ENCODE measurements at regions not wholly inside any gene's neighbourhood (a gene's known extent, or its start where the extent isn't known, plus 50 kb on each side); places are given as distances from the start of the nearest gene placed in this dataset.

GRCh38 chr10:36489611-36490228 lies 635.7 kb upstream of the ANKRD30A start:
- H3K27ac ChIP-seq, result no peak overlapping the region

DNA sequence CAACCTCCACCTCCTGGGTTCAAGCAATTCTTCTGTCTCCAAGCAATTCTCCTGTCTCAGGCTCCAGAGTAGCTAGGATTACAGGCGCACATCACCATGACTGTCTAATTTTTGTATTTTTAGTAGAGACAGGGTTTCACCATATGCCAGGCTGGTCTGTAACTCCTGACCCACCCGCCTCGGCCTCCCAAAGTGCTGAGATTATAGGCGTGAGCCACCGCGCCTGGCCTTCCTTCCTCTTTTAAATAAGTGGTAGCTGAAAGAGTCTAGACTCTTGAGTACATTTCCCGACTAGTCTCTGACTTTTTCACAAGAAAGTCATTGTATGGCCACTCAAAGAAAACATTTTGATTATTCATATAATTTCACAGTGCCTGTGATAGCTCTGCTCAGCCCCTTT lies 636.2 kb upstream of the ANKRD30A start:
- Histone ChIP-seq H3K27ac (no peak overlapping the region), H3K4me1 (peaks cover 0 to 7% (median 0%) of the 10 kb centered on the region in 4 donors), H3K36me3 (no peaks in the 10 kb centered on the region), H3K4me3 (no peak overlapping the region), H3K27me3 (no peaks in the 10 kb centered on the region), H3K9me3 (no peaks in the 10 kb centered on the region)
- no peak for ATAC-seq (ENCODE audit: low FRiP score in 2 of 2)
- DNase-seq, result no peak
- 81 to 85% methylated on average over 7 of the region's 7 CpGs for WGBS, 2 donors
- TF ChIP-seq EP300 (IDR thresholded peaks at IDR 0.05), result no peak
- TF ChIP-seq POLR2A (IDR thresholded peaks at IDR 0.05), result no peak
- TF ChIP-seq CTCF (IDR thresholded peaks at IDR 0.05), result no peak
- TF ChIP-seq POLR2AphosphoS5 (IDR thresholded peaks at IDR 0.05), result no peak

More at GRCh38 chr10:36489611-36490228, 635.7 kb upstream of the ANKRD30A start:
- Histone ChIP-seq H3K36me3 (no peaks in the 10 kb centered on the region), H3K4me1 (peaks cover 0 to 7% (median 0%) of the 10 kb centered on the region in 4 donors), H3K9me3 (no peaks in the 10 kb centered on the region), H3K4me3 (no peak overlapping the region), H3K27me3 (no peaks in the 10 kb centered on the region)
- DNase-seq (no peak), ATAC-seq (ENCODE audit: low FRiP score in 2 of 2) (peak in 1 of 2 donors; percentile 59)
- 69 to 72% methylated on average over 5 of the region's 5 CpGs for WGBS, 2 donors
- no peak for TF ChIP-seq POLR2AphosphoS5 (IDR thresholded peaks at IDR 0.05)
- no peak for TF ChIP-seq CTCF (IDR thresholded peaks at IDR 0.05)
- no peak for TF ChIP-seq EP300 (IDR thresholded peaks at IDR 0.05)
- no peak for TF ChIP-seq POLR2A (IDR thresholded peaks at IDR 0.05)

DNA sequence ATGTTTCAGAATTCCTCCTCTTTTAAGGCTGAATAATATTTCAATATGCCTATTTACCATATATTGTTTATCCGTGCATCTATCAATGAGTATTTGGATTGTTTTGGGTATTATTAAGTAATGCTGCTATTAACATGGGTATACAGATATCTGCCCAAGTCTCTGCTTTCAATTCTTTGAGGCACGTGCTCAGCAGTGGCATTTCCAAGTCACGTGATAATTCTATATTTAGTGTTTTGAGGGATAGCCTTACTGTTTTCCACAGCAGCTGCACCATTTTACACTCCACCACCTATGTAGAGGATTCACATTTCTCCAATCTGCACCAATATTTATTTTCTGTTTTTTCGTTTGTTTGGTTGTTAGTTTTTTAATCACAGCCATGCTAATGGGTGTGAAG lies 636.8 kb upstream of the ANKRD30A start:
- Histone ChIP-seq H3K27me3 (no peaks in the 10 kb centered on the region), H3K4me1 (peaks cover 0 to 7% (median 0%) of the 10 kb centered on the region in 4 donors), H3K27ac (no peak overlapping the region), H3K36me3 (no peaks in the 10 kb centered on the region), H3K4me3 (no peak overlapping the region), H3K9me3 (no peaks in the 10 kb centered on the region)
- WGBS, 2 donors, result 86 to 87% methylated on average over 4 of the region's 4 CpGs
- no peak for DNase-seq
- ATAC-seq (ENCODE audit: low FRiP score in 2 of 2), result no peak
- TF ChIP-seq POLR2AphosphoS5 (IDR thresholded peaks at IDR 0.05) (no peak), EP300 (IDR thresholded peaks at IDR 0.05) (no peak), CTCF (IDR thresholded peaks at IDR 0.05) (no peak), POLR2A (IDR thresholded peaks at IDR 0.05) (no peak)

- Histone ChIP-seq H3K27ac (no peak overlapping the region), H3K9me3 (peaks cover 0 to 6% (median 0%) of the 10 kb centered on the region in 4 donors), H3K36me3 (no peaks in the 10 kb centered on the region), H3K4me3 (no peak overlapping the region), H3K4me1 (no peaks in the 10 kb centered on the region), H3K27me3 (no peaks in the 10 kb centered on the region)
- no peak for TF ChIP-seq POLR2A (IDR thresholded peaks at IDR 0.05)
- no peak for TF ChIP-seq POLR2AphosphoS5 (IDR thresholded peaks at IDR 0.05)
- TF ChIP-seq EP300 (IDR thresholded peaks at IDR 0.05), result no peak
- TF ChIP-seq CTCF (IDR thresholded peaks at IDR 0.05), result no peak
- DNase-seq, result no peak
- ATAC-seq (ENCODE audit: low FRiP score in 2 of 2), result no peak
Measured at GRCh38 chr10:36479073-36479472, 646.3 kb upstream of the ANKRD30A start.

DNA sequence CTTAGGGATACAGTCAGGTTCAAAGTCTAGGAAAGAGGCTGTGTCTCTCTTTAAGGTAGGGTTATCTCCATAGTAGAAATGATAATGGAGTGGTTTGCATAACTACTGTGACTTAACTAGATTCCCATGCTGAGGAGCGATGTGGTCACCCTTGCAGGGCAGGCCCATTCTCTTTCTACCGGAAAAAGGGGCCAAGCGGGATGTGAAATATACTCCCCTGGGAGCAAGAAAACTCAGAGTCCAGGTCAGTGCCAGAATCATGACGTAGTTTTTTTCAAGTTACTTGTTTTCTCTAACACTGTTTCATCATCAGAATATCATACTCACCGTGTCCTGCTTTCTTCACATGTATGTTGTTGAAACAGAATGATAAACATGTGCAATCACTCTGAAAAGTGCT lies 649.0 kb upstream of the ANKRD30A start:
- H3K9me3 ChIP-seq, result no peaks in the 10 kb centered on the region
- TF ChIP-seq POLR2AphosphoS5 (IDR thresholded peaks at IDR 0.05) (no peak), CTCF (IDR thresholded peaks at IDR 0.05) (no peak), POLR2A (IDR thresholded peaks at IDR 0.05) (no peak), EP300 (IDR thresholded peaks at IDR 0.05) (no peak)
- ATAC-seq (ENCODE audit: low FRiP score in 2 of 2), result no peak
- no peaks in the 10 kb centered on the region for H3K36me3 ChIP-seq
- WGBS, 2 donors, result 91 to 94% methylated on average over 5 of the region's 5 CpGs
- no peak for DNase-seq
- H3K27ac ChIP-seq, result no peak overlapping the region
- no peak overlapping the region for H3K4me3 ChIP-seq
- no peaks in the 10 kb centered on the region for H3K4me1 ChIP-seq
- no peaks in the 10 kb centered on the region for H3K27me3 ChIP-seq

Data from upper lobe of left lung (tissue), 6 donors.